ENCODE measurements at regions not wholly inside any gene's neighbourhood (a gene's known extent, or its start where the extent isn't known, plus 50 kb on each side); places are given as distances from the start of the nearest gene placed in this dataset.
"Not testable (repeated sequence)": the region's sequence is repeated elsewhere in the genome, so short reads cannot be mapped to it uniquely, and the experiment has no call there.

DNA sequence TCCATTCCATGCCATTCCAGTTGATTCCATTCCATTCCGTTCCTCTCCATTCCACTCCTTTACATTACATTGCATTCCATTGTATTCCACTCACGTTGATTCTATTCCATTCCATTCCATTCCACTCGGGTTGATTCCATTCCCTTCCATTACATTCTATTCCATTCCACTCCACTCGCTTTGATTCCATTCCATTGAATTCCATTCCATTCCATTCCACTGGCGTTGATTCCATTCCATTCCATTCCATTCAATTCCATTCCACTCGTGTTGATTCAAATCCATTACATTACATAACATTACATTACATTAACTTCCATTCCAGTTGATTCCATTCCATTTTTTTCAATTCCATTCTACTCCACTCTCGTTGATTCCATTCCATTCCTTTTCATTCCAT is 1142.8 kb downstream of the RPIA start:
- no peak for FAIRE-seq

DNA sequence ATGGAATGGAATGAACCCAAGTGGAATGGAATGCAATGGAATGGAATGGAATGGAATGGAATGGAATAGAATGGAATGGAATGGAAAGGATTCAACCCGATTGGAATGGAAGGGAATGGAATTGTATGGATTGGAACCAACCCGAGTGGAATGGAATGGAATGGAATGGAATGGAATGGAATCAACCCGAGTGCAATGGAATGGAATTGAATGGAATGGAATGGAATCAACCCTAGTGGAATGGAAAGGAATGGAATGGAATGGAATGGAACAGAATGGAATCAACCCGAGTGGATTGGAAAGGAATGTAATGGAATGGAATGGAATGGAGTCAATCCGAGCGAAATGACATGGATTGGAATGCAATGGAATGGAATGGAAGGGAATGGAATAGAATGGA is 1144.9 kb downstream of the RPIA start:
- FAIRE-seq = not testable (repeated sequence)

DNA sequence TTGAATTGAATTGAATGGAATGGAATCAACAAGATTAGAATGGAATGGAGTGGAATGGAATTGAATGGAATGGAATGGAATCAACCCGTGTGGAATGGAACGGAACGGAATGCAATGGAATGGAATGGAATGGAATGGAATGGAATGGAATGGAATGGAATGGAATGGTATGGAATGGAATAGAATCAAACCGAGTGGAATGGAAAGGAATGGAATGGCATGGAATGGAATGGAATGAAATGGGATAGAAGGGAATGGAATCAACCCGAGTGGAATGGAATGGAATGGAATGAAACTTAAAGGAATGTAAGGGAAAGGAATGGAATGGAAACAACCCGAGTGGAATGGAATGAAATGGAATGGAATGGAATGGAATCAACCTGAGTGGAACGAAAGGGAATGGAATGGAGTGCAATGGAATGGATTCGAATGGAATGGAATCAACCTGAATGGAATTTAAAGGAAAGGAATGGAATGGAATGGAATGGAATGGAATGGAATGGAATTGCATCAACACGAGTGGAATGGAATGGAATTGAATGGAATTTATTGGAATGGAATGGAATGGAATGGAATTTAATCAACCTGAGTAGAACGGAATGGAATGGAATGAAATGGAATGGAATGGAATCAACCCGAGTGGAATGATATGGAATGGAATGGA is 1146.6 kb downstream of the RPIA start:
- no peak for FAIRE-seq

DNA sequence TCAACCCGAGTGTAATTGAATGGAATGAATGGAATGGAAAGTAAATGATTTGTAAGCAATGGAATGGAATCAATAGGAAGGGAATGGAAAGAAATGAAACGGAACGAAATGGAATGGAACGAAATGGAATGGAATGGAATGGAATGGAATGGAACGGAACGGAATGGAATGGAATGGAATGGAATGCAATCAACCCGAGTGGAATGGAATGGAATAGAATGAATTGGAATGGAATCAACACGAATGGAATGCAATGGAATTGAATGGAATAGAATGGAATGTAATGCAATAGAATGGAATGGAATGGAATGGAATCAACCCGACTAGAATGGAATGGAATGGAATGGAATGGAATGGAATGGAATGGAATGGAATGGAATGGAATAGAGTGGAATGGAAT is 1148.7 kb downstream of the RPIA start:
- not testable (repeated sequence) for FAIRE-seq

DNA sequence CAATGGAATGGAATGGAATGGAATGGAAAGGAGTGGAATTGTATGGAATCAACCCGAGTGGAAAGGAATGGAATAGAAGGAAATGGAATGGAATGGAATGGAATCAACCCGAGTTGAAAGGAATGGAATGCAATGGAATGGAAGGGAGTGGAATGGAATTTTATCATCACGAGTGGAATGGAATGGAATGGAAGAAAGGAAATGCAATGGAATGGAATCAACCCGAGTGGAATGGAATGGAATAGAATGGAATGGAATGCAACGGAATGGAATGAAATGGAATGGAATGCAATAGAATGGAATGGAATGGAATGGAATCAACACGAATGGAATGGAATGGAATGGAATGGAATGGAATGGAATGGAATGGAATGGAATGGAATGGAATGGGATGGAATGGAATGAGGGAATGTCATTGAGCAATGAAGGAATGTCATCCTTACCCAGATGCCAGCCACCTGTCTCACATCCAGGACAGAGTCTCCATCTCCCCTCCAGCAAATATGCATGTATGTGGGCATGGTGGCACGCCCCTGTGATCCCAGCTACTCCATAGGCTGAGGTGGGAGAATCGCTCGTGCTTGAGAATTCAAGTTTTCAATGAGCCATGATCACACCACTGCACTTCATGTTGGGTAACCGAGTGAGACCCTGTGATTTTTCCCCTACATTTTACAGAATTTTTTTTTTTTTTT is 1149.5 kb downstream of the RPIA start:
- FAIRE-seq = not testable (repeated sequence)

DNA sequence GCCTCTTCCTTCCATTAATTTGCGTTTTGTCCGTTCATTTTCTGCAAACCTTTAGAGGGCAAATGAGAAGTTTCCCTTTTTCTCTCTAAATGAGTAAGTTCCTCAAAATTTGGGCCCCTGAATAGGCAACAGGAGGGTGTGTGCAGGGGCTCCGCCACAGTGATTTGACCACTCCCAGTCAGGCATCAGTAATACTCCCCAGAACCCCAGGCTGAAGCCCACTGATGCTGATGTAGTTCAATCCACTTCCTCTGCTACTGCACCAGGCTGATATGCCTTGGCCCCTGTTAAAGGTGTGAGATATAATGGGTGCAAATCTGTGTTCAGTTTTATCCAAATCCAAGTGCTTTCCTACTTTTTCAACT is 1150.0 kb downstream of the RPIA start:
- no peak for FAIRE-seq

DNA sequence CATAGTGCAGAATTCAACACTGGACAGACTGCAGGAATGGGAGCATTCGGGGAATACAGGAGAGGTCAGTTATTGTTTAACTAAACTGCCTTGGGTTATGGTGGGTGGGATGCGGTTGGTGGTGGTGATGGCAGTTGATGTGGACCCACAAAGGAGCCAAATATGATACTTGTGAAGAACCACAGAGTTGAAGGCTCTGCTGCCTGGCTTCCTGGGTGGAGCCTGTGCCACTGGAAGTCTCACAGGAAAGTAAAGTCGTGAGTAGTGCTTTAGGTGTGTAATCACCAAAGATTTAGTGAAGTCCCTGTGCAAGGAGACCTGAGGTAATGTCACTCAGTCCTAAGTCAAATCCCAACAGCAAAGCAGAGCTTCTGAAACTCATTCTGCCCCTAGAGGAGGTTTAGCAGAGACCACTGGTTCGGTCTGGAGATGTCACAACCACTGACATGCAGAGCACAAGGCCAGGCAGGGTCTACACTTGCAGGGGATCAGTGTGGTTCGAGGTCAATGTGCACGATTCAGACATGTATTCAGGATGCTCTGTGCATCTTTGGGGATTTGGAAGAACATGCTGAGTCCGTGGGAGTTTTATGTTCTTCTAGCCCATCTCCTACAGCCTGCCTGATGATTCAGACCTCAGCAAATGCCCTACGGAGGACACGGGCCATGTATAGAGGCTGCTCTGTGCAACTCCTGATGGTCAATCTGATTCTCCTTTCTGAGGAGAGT is 1150.9 kb downstream of the RPIA start:
- FAIRE-seq = no peak

DNA sequence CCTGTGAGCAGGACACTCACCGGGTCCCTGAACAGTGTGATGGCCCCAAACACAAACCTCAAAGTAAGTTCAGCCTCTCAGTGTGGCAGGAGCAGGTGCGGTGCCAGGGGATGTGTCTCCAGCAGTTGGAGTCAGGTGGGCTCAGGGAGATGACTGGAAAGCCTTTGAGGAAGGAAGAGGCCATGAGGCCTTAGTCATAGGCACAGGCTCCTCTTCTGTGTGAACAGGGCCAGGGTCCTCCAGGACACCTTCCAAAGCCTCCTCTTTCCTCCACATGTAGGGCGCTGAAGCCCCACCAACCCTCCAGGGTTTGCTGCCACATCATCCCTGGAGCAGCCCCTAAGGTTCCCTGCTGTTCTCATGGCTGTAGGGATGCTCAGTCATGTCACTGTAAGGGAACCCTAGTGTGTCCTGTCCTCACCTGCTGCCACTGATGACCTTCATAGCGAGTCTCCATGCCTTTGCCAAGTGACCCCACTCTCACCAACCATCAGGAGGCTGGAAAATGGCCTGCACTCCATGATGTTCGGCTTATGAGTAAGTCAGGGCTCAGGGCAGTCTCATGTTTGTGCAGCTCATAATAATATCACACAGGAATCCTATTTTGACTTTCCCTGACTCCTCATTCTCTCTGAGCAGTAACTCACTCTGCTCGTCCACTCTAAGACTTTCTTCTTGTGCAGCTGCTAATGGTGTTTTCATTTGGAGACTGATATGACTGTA is 1152.9 kb downstream of the RPIA start:
- FAIRE-seq = no peak

DNA sequence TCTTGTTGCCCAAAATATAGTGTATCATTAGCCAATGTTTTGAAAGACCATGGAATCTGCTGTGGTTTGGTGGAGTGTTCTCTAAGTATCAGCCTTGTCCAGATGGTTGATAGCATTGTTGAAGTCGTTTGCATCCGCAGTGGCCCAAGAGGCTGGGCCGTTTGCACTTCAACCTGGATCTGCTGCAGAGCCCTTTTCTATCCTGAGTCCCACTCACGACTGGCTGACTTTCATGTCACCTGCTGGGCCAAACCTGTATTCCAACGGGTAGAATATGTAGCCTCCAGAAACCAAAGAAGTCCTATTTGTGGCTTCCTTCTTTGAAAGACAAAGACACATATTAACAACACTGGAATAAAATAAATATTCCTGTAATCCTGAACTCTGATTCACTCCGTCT is 1154.1 kb downstream of the RPIA start:
- FAIRE-seq = no peak

DNA sequence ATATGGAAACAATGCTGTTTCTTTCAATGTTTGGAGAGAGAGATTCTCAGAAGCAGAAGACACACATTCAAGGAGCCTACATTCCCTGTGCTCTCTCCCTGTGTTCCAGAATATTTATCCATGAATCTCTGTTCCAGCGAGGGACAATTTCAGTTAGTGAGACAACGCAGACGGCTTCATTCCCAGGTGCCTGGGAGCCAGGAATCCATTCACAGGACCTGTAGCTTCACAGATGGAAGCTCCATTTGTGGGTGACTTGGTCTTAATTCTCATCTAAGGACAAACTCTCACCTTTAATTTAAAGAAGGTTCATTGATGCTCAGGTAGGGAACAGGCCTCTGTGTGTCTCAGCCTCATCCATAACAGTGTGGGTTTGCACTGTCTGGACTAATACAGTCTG is 1156.6 kb downstream of the RPIA start:
- FAIRE-seq = no peak

DNA sequence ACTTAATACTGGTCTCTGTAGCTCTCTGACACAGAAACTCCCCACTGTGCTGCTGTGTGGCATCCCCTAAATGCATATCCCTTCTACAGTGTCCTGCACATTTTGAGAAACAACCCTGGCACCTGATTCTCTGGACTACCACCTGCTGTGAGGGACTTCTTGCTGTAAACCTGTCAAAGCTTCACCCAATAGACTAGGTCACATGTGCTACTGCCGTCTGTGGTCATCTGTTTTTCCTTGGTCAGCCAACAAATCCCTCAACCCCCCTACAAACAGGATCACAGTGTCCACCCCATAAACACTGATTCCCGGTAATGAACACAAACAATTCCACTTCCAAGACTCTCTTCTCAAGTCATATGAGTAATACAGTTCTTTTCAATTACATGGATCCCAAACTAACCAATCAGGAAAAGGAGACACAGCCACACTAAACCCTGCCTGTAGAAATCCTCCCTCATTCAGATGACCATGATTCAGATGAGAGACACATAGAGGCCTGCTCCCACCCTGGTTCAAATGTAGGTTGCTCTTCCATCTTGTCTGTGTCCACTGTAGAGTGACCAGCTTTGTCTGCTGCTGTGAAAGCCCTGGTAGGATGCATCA is 1157.4 kb downstream of the RPIA start:
- no peak for FAIRE-seq

DNA sequence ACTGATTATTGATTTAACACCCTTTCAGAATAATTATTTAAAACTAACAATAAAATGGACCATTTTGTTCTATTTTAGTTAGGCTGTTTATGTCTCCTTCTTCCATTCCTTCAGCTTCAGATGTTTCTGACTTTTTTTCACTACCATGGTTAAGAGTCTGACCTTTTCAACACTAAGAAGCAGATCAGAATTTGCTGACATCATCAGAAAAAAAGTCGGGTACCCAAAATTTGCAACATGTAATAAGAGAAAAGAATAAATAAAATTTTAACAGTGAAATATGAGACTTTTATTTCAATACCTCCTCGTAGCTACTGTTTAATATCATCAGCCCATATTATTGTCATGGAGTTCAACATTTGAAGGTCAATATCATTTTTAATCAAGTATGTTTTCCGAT is 1158.3 kb downstream of the RPIA start:
- no peak for FAIRE-seq

DNA sequence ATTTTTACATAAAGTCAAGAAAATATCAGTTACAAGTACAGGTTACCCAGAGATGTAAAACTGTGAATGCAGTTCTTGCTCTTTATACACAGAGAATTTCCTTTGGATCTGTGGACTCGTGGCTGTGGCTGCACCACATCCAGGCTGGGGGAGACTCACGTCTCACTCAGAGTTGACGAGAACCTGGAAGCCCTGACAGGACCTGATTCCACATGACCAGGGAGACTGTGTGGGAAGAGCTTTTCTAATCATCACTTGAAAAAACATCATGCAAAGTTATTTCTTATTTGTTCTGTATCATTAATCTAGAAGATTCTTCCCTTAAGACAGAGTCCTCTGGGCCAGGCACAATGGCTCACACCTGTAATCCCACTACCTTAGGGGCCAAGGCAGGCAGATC is 1159.0 kb downstream of the RPIA start:
- no peak for FAIRE-seq

DNA sequence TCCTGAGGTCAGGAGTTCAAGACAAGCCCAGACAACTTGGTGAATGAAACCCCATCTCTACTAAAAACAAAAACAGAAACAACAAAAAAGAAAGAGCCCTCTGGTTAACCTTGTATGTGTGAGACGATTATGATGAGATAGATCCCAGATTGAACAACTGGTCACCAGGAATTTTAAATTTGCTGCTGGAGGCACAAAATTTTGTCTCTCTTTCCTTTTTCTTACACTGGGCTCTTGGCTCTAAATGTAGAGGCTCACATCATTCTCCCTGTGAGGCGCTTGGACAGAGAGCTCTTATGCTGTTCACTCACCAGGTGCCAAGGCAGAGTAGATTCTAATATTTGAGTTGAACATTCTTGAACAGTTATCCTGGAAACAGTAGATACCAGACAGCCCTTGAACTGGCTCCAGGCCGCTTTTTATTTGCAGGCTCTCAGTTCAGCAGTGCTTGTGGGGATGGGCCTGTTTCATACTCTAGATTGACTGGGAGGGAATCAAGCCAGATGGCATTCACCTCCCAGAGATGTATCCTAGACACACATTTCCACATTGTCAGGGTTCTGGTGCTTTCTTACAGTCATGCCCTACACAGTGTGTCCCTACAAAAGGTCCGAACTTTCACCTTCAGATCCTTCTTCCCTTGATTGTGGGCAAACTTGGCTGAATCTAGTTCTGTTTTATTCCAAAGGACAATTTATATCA is 1159.6 kb downstream of the RPIA start:
- FAIRE-seq = no peak

DNA sequence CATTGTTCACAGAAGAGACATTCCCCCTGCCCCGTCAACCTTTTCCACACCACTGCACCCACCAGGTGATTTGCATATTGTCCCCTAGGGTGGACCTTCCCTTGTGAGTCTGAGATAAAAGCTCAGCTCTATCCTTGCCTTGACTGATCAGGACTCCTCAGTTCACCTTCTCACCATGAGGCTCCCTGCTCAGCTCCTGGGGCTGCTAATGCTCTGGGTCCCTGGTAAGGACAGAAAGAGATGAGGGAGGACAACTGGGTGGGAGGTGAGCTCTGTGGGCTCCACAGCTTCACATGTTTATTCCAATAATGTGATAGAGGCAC is 1160.1 kb downstream of the RPIA start:
- no peak for FAIRE-seq

DNA sequence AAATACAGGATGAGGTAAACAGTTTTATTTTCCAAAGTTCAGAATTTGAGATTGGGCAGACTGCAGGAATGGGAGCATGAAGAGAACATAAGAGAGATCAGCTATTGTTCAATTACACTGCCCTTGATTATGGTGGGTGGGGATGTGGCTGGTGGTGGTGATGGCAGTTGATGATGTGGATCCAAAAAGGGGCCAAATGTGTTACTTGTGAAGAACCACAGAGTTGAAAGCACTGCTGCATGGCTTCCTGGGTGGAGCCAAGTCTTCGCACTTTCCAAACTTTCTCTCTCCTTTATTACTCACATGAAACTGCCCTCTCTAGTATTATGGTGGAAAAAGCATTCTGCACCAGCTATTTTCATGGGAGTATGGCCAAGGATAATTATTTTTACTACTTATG is 1162.0 kb downstream of the RPIA start:
- FAIRE-seq = not testable (repeated sequence)

DNA sequence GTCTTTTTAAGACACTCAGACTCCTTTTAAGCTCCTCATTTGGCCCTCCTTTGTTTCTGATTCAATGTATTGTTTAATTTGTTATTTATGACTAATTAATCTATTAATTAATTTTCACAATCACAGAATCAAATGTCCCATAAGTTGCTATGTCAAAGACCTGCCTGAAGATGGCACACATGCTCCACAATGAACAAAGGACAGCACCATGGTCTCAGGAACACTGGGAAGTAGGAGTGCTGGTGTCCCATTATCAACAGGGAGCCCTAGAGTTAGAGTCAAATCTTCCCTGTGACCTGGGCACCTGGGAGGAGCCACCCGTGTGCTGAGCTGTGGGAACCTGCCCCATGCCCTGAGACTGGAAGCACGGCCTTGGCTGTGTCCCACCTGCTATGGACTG is 1164.3 kb downstream of the RPIA start:
- FAIRE-seq = not testable (repeated sequence)

DNA sequence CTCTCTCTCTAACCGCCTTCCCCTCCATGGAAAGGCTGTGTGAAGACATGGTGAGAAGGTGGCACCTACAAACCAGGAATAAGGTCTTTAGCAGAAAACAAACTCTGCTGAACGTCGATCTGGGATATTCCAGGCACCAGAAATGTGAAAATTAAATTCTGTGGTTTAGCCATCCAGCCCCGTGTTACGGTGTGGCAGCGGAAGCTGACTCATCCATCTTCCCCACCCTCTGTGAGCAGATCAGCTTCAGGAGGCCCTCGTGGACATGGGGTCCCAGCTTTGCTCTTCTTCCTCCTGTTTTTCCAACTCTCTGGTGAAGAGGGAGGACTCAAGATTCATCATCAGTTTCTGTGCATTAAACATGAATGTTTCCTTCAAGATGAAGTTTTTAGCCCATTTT is 1164.8 kb downstream of the RPIA start:
- FAIRE-seq = not testable (repeated sequence)

DNA sequence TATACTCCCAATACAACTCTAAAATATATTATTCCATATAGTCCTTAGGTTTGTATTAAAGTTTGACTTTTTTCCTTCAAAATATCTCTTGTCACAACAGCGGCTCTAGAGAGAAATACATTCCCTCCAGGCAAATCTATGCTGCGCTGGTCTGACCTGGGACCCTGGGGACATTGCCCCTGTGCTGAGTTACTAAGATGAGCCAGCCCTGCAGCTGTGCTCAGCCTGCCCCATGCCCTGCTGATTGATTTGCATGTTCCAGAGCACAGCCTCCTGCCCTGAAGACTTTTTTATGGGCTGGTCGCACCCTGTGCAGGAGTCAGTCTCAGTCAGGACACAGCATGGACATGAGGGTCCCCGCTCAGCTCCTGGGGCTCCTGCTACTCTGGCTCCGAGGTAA is 1170.7 kb downstream of the RPIA start:
- not testable (repeated sequence) for FAIRE-seq

DNA sequence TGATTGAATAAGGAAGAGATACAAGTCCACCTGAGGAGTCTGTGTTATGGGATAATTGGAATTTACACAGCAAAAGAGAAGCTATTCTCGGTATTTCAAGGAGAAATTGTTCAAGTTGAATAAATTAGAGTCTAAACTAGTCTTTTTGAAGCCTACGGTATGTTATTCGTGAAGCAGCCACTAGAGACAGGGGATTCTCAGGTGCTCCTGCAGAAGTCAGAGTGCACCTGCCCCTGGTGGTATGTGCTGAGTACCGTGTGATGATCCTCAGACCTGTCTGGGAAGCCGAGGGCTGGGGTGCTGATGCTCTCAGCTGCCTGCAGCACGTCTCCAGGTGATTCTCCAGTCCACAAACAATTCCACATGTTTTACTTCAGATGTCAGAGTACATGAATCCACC is 1171.7 kb downstream of the RPIA start:
- FAIRE-seq = not testable (repeated sequence)

DNA sequence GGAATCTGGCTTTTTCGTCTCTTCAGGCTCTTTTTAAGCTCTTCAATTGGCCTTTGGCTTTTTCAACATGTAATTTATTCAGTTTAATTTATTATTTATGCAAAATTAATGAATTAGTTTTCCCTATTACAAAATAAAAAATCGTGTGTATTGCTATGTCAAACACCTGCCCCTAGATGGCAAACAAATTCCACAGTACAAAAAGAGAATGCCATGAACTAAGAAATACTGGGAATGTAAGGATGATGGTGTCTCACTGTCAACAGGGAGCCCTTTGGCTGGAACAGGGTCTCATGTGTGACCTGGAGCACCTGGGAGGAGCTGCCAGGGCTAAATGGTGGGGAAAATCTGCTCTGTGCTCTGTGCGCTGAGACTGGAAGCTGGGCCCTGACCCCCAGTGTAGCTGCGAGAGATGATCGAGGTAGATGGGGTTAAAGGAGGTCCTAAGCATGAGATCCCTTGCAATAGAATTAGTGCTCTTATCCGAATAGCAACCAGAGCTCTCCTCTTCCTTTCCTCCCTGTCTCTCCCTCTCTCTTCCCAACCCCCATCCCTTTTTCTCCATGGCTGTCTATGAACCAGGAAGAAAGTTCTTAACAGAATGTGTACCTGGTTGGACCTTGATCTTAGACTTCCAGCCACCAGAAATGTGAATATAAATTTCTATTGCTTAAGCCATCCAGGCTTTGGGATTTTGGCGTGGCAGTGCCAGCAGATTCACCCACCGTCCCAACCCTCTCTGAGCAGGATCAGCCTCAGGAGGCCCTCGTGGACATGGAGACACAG is 1183.5 kb downstream of the RPIA start:
- not testable (repeated sequence) for FAIRE-seq

DNA sequence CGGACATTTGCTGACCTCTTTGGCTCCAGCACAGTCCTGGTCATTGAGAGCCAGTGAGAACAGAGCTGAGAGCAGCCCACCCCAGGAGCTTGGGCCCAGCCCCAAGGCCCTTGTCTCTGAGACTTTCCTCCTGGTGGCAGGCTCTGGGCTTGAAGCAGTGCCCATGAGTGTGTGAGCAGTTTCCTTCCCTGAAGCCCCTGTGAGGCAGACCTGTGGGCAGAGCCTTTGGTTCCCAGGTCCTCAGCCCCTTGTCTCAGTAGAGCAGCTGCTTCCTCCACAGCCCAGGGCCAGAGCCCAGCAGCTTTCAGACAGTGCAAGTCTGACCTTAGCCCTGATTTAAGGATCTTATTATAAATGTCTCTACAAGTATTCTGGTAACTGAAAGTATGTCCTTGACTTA is 1185.0 kb downstream of the RPIA start:
- FAIRE-seq = not testable (repeated sequence)

All from colon (tissue), 2 donors.